ENCODE measurements at regions not wholly inside any gene's neighbourhood (a gene's known extent, or its start where the extent isn't known, plus 50 kb on each side); places are given as distances from the start of the nearest gene placed in this dataset.

DNA sequence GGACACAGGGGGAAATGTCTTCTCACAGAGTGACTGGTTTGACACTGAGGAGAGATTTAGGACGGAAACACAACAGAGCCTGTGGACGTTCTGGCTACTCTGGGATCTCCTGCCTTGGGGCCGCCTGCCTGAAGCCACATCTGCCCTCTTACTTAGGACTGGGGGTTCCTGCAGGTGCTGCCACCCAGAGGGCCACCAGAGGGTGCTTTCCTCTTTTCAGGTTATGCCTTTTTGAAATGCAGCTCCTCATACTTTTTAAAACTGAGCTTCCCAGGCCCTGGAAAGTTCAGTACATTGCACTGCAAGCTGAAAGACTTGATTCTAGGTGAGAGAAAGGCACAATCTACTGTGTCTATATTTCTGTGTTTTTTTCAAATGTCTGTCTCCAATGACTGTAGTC, 92.2 kb upstream of the PGRMC2 start:
- no peak for DNase-seq (ENCODE audit: low read depth, low spot score)
- H3K27ac ChIP-seq: peak overlapping the region; percentile 8

DNA sequence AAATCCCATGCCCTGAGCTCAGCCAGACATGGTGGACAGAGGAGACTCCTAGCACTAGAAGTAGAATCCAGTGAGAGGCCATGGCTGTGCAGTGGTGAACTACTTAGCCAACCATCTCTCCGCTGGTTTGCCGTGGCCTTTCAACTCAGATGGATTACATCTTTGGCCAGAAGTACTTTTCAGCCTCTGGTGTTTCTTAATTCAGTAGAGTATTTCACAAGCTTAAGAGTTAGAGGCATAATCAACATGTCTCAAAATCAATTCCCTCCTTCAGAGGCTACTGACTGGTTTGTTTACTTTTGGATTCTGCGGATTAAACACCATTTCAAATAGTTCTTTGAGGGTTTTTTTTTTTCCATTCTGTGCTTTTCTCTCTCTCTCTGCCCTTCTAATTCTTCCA, 91.1 kb upstream of the PGRMC2 start:
- H3K27ac ChIP-seq: no peak overlapping the region
- DNase-seq (ENCODE audit: low read depth, low spot score): no peak

DNA sequence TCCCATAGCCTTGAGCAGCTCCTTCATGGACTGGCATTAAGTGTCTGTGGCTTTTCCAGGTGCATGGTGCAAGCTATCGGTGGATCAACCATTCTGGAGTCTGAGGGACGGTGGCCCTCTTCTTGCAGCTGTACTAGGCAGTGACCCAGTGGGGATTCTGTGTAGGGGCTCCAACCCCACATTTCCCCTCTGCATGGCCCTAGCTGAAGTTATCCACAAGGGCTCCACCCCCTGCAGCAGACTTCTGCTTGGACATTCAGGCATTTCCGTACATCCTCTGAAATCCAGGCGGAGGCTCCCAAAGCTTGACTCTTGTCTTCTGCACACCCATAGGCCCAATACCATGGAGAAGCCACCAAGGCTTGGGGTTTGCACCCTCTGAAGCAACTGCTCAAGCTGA, 89.3 kb upstream of the PGRMC2 start:
- no peak overlapping the region for H3K27ac ChIP-seq
- DNase-seq (ENCODE audit: low read depth, low spot score): no peak

DNA sequence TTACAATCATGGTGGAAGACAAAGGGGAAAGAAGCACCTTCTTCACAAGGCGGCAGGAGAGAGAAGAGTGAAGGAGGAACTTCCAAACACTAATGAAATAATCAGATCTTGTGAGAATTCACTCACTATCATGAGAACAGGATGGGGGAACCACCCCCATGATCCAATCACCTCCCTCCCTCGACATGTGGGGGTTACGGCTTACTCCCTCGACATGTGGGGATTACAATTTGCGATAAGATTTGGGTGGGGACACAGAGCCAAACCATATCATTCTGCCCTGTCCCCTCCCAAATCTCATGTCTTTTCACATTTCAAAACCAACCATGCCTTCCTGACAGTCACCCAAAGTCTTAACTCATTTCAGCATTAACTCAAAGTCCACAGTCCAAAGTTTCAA, 88.7 kb upstream of the PGRMC2 start:
- DNase-seq (ENCODE audit: low read depth, low spot score): no peak
- H3K27ac ChIP-seq: no peak overlapping the region

DNA sequence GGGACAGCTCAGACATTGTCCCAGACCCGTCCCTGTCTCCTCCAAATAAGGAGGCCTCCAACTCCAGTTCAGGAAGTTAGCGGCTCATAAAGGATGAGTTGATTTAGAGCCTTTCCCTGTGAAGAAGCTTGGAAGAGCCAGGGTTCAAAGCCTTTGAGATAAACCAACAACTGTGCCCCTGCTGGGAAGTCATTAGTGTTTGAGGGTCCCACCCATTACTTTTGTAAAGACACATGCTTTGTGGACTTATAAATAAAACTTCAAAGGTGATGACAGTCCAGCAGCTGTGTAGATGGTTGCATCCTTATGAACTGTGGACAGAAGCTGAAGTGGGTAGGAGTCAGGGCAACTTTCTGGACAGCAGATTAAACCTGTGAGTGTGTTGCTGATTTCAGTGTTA, 86.0 kb upstream of the PGRMC2 start:
- H3K27ac ChIP-seq: no peak overlapping the region
- DNase-seq (ENCODE audit: low read depth, low spot score): no peak

DNA sequence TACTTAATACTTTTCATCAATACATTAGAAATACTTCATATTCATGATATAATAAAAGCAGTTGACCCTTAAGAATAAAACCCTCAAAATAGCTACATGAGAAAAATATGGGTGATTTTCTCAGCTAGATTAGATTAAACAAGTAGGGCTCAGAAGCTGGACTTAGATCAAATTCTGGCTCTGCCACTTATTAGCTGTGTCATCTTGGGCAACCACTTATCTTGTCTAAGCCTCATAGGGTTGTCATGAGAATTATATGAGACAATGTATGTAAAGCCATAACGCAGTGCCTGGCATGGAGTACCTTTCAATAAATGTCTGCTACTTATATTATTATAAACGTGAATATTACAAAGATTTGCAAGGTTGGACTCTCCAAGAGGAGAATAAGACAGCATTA, 84.3 kb upstream of the PGRMC2 start:
- DNase-seq (ENCODE audit: low read depth, low spot score): no peak
- H3K27ac ChIP-seq: no peak overlapping the region

DNA sequence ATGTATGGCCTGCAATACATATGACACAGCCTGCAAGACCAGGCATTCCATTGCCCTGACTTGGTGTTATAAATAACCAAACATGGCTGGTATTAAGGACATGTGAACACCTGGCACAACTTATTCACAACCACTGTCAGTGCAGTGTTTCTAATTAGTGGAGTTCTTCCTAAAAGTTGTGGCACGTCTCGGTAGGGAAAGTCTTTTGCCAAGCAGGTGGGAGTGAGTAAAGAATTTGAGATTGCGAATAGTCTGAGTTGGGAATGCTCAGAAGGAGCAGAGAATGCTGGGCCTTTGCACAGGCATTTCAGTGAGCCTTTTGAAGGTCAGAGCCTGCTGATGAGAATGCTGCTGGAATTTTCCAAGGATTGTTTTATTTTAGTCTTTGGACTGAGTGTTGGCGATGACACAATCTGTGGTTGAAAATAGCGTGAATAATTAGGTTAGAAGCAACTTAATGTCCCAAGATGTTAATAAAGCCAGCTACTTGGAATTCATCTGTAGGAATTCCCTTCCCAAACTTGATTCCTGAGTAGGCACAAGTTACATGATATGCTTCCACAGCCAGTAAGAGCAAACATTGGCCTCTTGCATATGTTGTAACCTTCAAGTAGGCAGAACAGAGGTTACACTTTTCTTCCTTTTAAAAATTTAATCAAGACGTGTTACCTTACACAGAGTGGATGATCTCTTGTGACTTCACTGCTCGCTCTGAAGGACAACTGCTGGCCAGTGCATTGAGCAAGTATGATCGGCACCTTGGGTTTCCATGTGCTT, 83.6 kb upstream of the PGRMC2 start:
- DNase-seq (ENCODE audit: low read depth, low spot score): no peak

DNA sequence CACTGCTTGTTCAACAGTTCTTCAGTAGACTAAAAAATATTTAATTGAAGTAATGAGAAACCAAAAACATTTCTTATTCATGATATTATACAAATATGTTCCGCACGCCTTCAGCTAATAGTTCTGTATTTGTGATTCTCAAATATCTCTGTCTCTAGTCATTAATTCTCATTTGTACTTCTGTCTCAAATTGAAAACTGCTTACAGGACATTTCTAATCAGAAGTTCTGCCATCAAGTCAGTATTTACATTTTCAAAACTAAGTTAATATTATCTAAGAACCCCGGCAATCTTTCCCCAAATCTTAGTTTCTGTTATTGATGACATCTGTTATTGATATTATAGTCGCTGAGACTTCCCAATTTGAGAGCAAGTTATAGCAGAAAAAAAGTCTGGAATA, 78.6 kb upstream of the PGRMC2 start:
- H3K27ac ChIP-seq: no peak overlapping the region
- DNase-seq (ENCODE audit: low read depth, low spot score): no peak

More for the DNA sequence above, 83.6 kb upstream of the PGRMC2 start:
- H3K27ac ChIP-seq: peak overlapping the region; percentile 43

DNA sequence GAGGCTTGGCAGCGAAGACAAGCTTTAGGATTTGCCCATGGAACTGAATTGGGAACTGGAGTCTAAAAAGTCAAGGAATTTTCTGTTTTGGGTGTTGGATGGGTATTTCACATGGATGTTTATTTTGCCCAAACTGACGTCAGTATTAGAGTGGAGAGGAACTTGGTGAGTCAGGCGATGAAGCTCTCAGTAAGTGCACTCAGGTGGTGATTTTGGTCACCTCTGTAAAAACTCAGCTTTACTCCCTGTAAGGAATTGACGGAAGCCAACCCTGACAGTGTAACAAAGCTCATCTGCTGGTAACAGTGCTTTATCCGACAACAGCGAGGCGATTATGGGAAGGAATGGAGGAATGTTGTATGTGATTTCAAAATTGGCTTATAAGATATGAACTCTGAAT, 77.0 kb upstream of the PGRMC2 start:
- no peak for DNase-seq (ENCODE audit: low read depth, low spot score)

DNA sequence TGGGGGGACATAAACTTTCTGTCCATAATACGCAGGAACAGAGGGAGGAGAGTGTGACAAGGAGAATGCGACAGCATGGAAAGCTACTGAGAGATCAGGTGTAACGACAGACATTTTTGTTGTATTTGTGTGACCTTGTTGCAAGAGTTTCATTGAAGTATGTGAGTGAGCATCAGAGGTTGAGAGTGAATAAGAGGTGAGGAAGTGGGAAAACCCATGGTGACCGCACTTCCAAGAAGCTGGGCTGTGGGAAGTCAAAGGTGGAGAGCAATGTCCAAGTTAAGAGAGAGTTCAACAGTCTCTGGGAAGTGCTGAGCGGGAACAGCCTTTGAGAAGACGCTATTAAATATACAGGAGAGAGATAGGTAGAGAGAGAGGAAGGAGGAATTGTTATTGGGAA, 76.4 kb upstream of the PGRMC2 start:
- no peak for DNase-seq (ENCODE audit: low read depth, low spot score)
- no peak overlapping the region for H3K27ac ChIP-seq

More for the DNA sequence above, 77.0 kb upstream of the PGRMC2 start:
- no peak overlapping the region for H3K27ac ChIP-seq

DNA sequence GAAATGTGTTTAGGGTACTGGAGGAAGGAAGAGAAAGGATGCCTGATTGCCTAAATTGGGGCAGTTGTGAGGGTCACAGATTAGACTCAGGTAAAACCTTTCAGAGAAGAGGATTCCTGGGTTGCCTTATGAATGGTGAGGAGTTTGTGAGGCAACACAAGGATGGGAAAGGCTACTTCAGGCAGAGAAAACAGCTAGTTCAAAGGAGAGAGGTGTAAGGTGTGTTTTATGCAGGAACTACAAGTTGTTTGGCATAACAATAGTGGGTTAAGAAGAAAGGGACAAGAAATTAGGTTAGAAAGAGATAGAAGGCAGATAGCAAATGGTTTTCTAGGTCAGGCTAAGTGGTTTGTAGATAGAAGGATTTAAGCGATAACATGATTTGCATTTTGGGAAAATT, 75.1 kb upstream of the PGRMC2 start:
- no peak overlapping the region for H3K27ac ChIP-seq
- no peak for DNase-seq (ENCODE audit: low read depth, low spot score)

DNA sequence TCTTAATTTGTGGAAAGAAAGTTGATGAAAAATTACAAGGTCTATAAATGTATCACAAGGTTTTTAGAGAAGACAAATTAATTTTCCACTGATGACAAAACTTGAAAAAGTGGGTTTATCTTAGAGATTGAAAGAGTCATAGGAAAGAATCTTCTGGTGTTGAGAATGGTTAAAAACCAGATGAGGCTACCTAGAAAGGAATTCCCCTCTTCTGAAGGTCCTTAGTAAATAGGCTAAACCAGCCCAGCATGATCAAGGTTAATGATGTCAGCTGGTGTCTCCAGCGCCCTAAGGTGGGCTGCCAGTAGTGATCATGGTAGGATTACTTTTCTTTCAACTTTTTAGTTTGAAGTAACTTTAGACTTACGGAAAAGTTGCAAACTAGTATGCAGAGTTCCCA, 71.8 kb upstream of the PGRMC2 start:
- DNase-seq (ENCODE audit: low read depth, low spot score): no peak
- no peak overlapping the region for H3K27ac ChIP-seq

DNA sequence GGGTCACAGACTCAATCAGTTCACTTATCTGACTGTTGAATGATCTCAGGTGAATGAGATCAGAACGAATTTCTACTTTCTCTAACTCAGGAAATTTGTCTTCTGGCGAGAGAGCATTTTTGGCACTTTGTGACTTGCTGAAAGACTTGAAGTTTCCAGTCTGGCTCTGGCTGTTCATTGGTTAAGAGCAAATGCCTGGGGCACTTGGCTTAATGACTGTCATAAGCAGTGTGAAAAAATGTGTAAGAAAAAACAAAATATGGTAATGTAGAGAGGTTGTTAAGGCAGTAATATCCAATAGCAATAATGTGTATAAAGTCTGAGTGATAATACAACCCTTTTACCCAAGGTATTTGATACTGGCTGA, 71.3 kb upstream of the PGRMC2 start:
- DNase-seq (ENCODE audit: low read depth, low spot score): no peak
- H3K27ac ChIP-seq: no peak overlapping the region

DNA sequence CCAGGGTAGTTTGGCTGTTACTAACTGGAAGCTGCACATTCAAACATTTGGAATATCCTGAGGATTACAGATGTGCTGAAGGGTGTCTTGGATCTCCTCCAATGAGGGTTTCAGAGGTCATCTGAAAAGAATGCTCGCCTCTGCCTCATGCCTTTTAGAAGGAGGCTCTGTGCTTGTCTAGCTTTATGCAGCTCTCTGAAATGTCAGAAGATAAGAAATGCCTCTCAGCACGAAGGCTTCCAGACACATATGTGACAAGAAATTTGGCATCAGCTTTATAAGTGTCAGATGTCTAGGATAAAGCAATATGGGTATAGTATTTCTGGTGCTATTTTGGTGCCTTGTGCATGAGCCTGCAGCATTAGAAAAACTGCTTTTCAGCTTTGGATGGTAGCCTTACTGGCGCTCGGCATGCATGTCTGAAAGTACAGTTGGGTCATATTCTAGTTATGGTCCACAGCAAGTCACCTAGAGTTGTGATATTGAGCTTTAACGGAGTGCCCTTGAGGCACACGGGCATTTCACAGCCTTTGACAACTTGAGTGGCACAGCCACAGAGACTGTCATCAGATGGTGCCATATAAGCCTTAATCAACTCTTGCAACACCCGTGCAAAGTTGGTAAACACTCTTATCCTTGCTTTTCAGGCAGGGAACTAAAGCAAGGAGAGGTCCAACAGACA, 70.8 kb upstream of the PGRMC2 start:
- H3K27ac ChIP-seq: no peak overlapping the region
- DNase-seq (ENCODE audit: low read depth, low spot score): no peak

DNA sequence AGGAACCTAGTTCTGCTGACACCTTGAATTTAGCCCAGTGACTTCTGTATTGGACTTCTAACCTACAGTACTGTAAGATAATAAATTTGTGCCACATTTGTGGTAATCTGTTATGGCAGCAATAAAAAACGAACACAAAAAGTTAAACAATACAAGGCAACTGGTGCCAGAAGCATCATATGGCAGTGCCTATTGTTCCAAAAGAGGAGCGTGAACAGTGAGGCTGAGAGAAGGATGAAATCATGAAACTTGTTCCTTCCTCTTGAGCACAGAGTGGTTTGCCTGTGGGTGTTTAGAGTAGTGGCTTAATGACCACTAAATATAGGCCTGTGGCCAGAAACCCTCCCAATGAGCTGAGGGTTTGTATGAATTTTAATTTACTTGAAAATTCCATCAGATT, 69.7 kb upstream of the PGRMC2 start:
- no peak for DNase-seq (ENCODE audit: low read depth, low spot score)
- H3K27ac ChIP-seq: no peak overlapping the region

DNA sequence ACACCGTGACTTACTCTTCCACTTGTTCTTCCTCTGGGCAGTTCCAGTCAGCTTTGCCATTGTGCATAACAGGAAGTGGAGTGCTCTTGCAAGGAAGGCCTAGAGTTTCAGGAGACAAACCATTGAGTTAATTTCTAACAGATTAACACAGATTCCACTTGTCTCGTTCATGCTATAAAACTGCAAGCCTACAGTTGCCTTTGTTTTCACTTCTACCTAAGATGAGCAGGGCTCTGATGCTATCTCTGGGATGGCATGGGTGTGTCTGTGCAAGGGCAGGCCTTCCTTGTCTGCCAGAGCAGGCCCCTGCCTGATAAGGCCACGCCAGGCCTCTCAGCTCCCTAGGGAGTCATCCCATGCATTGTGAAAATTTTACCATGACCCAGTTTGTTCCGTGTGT, 67.7 kb upstream of the PGRMC2 start:
- no peak for DNase-seq (ENCODE audit: low read depth, low spot score)

DNA sequence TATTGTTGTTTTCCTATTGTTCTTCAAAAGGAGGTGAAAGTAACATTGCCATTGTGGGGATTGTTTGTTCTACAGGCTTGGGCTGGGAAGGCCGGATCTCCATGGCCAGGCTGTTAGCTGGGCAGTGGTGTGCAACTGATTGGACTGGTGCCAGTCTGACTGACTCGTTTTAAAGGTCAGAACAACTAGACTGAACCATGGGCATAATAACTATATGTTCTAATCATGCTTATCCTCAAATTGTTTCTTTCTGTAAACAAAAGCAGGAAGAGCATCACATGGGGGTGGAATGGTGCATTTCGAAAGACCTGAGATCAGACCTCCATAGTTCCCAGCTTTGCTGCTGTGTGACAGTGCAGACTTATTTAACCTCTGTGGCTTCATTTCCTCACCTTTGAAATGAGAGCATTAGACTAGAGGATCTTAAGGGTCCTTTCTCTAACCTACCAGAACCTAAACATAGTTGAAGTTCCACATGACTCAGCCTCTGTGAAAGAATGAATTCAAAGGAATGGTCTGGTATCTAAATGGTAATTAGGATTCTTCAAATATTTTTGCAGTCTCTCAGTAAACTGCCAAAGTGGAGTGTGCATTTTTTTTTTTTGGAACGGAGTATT, 66.7 kb upstream of the PGRMC2 start:
- no peak for DNase-seq (ENCODE audit: low read depth, low spot score)
- H3K27ac ChIP-seq: peak overlapping the region; percentile 46

More for the DNA sequence above, 67.7 kb upstream of the PGRMC2 start:
- H3K27ac ChIP-seq: peak overlapping the region; percentile 46

DNA sequence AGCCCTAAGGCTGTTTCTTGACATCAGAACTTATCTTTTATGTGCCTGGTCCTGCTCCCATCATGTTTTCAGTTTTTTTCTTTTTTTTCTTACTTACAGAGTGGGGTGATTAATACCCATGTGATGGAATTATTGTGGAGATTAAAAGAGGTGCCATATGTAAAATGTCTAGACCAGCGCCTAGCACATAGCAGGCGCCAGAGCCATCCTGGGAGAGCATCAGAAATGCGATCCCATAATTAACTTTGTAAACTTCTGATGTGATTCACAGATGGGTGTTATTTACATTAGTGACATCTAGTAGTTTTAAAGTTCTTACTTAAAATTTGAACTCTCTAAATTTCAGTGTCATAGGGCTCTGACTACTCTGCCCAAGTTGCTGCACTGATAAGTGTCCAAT, 66.2 kb upstream of the PGRMC2 start:
- DNase-seq (ENCODE audit: low read depth, low spot score): no peak

DNA sequence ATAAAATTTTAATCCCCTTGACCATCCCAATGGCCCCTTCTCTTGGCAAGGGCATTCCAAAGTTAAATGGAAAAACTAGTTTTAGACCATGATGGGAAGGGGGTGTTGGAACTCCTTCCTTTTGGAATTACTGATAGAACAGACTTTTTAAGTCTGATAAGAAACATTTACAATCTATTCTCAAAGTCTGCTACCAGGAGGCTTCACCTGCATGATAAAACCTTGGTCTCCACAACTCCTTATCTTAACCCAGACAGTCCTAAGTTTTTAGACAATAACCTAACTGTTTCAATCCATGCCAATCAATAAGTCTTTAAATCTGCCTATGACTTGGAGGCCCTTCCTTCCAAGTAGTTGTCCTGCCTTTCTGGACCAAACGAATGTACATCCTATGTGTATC, 63.9 kb upstream of the PGRMC2 start:
- no peak overlapping the region for H3K27ac ChIP-seq
- no peak for DNase-seq (ENCODE audit: low read depth, low spot score)

More for the DNA sequence above, 66.2 kb upstream of the PGRMC2 start:
- H3K27ac ChIP-seq: peak overlapping the region; percentile 46

DNA sequence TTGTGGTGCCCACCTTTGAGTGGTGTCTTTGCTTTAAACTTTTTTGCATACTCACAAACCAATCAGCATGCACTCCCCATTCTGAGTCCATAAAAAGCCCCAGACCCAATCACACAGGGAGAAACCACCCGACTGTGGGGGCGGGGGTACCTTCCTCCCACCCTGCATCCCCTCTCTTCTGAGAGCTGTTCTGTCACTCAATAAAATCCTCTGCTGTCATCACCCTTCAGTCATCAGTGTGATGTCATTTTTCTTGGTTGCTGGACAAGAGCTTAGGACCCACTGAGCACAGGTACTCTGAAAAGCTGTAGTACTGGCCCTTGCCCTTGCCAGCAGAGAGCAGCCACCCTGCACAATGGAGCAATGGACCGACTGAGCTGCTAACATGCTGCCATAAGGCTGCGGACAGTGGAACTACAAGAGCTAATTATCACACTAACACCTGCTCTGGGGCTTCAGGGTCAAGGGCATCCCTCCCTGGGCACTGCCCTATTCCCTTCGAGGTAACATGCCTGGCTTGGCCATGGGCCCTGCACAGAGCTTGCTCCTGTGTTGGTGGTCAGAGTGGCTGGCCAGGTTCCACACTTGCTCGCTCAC, 62.9 kb upstream of the PGRMC2 start:
- no peak overlapping the region for H3K27ac ChIP-seq

DNA sequence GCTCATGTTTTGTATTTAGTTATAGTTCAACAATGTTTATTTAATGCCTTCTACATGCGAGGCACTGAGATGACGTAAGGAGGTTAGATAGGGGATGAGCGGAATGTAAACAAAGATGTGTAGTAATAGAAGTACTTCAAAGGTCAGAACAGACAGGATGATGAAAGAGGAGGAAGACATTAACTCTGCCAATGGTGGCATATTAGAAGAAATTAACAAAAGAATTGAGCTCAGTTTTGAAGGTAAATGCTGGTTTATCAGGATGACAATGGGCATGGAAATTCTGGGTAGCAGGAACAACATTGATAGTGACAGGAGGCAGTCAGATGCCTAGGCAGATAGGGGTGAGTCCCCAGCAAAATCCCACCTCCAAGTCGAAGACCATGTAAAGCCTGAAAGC, 62.3 kb upstream of the PGRMC2 start:
- H3K27ac ChIP-seq: no peak overlapping the region

More for the DNA sequence above, 62.9 kb upstream of the PGRMC2 start:
- DNase-seq (ENCODE audit: low read depth, low spot score): no peak

More for the DNA sequence above, 62.3 kb upstream of the PGRMC2 start:
- no peak for DNase-seq (ENCODE audit: low read depth, low spot score)
